NCI-H345 (cell line): ENCODE measurements at regions not wholly inside any gene's neighbourhood (a gene's known extent, or its start where the extent isn't known, plus 50 kb on each side); places are given as distances from the start of the nearest gene placed in this dataset.

Experiments
- DNase-seq: peaks from one replicate; lab custom pipeline; 2025; lab: John Stamatoyannopoulos, UW

DNA sequence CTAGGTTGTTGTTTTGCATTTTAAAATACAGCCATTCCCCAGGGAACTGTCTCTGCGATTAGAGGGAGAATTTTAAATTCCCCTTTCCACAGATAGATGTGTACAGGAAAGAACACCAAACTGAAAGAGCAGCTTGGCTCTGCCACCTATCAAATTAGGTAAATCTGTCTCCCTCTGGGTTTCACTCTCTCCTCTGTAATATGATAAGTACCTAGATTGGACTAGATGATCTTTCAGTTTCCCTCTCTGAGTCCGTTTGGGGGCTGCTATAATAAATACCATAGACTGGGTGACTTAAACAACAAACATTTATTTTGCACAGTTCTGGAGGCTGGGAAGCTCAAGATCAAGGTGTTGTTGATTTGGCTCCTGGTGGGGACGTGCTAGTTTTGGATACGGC, 186.0 kb downstream of the KIF20B start:
- DNase-seq = no peak

DNA sequence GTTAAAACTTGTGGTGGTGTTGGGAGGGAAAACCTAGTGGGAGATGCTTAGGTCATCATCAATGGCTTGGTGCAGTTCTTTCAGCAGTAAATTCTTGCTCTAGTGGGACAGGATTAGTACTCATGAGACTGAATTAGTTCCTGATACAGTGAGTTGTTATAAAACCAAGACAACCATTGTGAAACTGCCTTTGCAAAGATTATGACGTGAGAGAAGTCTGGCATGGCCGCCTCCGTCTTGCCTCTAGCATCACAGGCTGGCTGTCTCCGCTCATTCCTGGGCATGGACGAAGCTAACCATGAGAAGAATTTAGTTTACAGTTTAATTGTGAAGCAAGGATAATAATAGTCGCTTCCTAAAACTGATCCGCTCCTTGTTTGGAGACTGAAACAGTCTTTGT, 186.4 kb downstream of the KIF20B start:
- DNase-seq = no peak

DNA sequence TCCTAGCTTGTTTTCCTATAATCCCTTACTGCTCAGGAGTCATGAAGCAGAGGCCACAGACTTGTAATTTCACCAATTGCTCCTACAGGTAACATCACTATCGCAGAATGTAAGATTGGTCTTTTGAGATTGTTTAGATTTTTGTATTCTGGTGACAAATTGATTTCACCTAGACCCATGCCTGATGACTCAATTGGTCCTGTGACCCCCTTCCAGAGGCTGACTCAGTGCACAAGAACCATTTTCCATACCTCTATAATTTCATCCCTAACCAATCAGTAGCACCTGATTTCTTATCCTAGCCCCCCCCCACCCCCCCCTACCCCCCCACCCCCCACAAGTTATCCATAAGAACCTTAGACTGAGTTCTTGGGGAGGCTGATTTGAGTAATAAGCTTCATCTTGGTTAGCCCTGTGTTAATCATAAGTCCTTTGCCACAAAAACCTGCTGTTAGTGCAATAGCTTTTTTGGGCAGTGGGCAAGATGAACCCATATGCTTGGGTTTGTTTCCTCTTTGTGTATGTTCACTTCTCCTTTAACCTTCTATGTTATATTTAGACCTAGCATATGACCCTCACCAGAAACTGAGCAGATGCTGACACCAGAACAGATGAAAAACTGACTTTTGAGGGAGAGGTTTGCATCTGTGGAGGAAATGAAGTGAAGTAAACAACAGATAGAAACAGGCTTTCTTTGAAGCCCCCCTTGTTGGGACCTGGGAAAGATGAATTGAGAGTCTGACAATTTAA, 187.1 kb downstream of the KIF20B start:
- DNase-seq = no peak

DNA sequence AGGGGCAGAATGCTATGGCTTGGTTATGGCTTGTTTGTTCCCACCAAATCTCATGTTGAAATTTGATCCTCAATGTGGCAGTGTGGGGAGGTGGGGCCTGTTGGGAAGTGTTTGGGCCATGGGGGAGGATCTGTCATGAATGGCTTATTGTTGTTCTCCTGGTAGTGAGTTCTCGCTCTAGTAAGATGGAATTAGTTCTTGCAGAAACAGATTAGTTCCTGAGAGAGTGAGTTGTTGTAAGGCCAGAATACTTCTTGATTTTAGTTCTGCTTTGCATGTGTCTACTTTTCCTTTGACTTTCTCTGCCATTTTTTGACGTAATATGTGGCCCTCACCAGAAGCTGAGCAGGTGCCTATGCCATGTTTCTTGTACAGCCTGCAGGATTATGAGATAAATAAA, 188.2 kb downstream of the KIF20B start:
- no peak for DNase-seq

DNA sequence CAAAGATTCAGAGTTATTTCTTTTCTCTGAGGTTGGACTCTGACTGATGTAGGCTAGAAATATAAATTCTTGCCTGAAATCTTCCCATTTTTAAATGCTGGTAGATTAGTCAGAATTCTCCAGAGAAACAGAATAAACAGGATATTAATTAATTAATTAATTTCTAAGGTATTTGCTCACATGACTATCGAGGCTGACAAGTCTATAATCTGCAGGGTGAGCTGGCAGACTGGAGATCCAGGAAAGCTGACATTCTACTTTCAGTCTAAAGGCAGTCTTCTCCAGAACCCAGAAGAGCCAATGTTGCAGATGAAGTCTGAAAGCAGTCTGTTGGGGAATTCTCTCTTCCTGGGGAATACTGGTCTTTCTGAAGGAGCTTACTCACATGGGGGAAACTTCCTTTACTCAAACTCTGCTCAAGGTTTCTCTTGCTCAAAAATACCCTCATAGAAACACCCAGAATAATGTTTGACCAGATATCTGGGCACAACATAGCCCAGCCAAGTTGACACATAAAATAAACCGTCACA, 189.7 kb downstream of the KIF20B start:
- no peak for DNase-seq

DNA sequence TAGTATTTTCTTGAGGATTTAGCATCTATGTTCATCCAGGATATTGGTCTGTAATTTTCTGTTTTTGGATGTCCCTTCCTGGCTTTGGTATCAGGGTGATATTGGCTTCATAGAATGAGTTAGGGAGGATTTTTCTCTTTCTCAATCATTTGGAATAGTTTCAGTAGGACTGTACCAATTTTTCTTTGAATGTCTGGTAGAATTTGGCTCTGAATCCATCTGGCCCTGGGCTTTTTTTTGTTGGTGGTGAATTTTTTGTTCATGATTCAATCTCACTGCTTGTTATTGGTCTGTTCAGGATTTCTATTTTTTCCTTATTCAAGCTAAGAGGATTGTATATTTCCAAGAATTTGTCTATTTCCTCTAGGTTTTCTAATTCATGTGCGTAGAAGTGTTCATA, 192.7 kb downstream of the KIF20B start:
- DNase-seq = no peak

DNA sequence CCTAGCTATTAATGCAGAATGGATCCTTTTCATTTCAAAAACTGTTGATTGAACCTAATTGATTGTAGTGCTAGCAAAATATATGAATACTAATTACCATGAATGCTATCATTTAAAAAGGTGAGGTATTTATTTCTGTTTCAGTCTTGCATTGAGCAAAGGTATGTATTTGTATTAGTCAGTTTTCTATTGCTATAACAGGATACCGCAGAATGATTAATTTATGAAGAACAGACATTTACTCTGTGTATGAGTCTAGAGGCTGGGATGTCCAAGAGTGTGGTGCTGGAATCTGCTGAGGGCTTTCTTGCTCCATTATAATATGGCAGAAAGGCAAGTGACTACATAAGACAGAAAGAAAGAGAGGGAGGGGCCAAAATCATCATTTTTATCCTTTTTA, 199.2 kb downstream of the KIF20B start:
- DNase-seq = no peak

DNA sequence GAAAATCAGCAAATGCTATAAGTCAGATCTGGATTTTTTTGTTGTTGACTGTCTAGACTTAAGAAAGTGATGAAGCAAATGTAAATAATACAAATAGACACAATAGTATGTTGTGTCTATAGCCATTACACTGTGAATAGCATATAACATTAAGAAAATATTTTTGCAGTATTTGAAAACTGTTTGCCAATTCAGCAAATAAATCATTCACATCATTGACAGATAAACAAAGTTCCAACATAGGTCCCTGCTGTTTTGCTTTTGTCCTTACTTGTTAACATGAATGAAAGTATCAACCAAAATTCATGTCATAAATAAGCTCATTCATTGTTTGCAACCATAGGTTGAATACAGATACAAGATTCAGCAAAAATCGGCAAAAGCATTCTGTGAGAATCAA, 200.5 kb downstream of the KIF20B start:
- DNase-seq = no peak

DNA sequence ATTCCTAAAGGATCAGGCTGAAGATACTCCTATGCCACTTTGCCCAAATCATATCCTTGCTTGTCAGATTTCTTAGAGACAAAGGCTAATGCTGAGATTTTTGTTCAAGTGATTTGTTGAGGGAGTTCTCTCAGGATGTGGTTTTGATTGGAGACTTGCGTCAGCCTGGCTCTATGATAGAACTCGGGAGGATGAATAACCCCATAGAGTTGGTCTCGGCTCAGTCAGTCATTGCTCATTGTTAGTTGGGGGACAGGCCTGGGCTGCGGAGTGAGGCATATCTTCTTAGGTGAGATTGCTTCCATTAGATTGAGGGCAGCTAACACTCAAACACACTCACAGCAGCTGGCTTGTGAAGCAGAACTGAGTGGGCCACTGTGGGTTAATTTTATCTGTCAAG, 203.4 kb downstream of the KIF20B start:
- DNase-seq = no peak

DNA sequence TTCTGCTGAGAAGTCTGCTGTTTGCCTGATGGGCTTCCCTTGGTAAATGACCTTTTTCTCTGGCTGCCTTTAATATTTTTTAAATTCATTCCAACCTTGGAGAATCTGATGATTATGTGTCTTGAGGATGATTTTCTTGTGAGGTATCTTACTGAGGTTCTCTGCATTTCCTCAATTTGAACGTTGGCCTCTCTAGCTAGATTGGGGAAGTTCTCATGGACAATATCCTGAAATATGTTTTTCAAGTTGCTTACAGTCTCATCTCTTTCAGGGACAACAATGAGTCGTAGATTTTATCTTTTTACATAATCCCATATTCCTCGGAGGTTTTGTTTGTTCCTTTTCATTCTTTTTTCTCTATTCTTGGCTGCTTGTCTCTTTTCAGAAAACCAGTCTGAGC, 208.4 kb downstream of the KIF20B start:
- no peak for DNase-seq

DNA sequence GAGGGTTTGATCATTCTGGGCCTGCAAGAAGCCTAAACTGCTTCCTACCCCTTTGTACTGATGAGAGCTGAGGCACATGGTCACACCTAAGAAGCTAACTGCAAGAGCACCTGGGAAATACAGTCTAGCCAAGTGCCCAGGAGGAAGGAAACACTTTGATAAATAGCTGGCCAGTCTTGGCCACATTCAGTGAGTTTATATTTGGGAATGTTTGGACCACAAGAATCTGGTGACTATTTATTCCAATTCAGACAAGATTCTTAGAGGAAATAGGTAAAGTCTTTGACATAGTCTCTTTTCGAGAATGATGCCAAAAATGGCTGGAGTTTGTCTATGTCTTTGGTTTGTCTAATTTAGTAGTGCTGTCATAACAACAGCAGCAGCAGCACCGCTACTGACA, 213.6 kb downstream of the KIF20B start:
- no peak for DNase-seq

DNA sequence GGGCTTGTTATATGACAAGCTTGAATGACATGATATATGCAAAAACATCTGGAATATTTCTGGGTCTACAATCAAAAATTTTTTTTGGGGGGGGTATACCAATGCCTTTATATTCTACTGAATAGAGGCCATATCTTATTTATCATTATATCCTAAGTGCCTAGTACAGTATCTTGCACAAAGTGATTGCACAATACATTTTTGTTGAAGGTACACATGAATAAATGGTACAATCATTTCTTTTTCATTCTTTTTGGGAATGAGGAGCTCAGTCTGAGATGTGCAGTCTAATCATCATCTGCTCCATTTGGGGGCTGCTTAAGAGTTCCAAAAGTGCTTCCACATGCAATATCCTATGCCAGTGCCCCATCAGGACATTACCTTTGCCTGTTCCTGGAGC, 214.6 kb downstream of the KIF20B start:
- no peak for DNase-seq

DNA sequence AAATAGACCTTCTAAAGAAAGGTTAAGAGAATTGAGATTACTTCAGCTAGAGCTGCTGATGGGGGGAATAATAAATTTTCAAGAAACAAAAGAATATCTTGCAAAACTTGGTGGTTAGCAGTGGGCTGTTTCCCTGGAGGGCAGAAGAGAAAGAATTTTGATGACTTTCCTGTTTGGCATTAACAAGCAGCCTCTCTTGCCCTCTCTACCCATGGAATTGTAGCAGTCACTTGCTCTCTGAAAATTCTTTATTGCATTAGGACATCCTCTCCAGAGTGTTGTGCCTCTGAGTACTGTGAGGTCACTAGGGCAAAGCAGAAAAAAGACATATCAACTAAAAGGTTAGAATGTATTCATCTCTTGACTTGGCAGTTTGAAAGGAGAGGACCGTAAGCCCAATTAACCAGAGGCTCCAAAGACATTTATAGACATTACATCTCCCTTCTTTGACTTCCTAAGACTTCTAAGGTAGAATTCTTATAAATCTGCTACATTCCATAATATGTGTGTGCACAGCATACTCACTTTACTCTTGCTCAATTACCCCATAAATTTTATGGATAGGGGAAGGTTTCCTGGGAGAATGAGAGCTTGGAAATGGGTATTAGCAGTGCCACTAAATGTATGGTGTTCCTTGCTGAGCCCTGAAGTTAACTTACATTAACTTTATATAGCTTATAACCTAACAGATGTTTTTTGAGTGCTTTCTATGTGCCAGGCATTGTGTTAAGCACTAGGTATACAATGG, 215.3 kb downstream of the KIF20B start:
- DNase-seq = no peak

DNA sequence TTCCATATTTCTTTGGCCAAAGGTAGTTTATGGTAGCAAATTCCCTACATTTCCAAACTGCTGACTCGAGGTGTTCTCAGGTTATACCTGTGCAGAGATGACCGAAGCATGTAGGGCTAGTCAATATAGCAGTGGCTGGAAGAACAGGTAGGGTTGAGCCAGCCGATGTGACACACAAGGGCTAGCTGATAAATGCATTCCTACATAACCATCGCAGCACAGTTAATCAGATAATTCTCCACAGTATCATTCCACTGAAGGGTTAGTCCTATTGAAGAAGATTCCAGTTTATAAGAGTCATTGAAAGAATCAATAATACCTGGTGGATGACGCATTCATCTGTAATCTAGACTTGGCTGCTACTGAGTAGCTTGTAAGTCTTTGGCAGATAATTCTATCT, 220.0 kb downstream of the KIF20B start:
- no peak for DNase-seq

DNA sequence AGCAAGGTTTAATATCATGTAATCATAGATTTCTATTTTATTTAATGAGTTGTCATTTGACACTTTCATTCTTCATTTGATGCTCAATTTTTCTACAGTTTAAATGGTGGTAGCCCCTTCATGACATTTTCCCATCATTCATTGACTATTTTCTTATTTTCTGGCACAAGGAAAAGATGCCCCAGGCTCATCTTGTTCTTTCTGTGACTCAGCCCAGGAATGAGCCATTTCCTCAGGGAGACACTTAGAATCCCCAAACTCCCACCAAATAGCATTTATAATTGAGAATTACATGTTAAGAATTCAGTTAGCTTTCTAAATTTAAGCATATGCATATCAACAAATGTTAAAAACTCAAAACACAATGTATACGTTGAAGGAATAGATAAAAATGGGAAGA, 222.3 kb downstream of the KIF20B start:
- no peak for DNase-seq

DNA sequence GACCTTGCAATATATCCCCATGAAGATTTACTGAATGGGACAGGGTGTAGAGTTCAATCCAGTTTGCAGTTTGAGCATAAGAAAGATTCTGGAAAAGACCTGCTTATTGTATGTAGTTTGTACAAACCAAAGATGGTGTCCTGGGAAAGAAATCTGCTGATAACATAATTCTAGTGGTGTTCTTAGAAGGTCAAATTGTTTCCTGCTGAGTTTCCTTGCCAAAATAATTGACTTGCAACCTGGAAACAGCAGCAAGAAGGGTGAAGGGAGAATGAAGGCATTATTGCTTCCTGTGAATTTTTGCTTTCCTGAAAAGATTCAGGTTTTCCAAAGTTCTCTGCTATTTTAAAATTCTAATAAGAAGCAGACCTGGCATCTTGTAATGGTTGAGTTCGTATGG, 222.9 kb downstream of the KIF20B start:
- DNase-seq = no peak

DNA sequence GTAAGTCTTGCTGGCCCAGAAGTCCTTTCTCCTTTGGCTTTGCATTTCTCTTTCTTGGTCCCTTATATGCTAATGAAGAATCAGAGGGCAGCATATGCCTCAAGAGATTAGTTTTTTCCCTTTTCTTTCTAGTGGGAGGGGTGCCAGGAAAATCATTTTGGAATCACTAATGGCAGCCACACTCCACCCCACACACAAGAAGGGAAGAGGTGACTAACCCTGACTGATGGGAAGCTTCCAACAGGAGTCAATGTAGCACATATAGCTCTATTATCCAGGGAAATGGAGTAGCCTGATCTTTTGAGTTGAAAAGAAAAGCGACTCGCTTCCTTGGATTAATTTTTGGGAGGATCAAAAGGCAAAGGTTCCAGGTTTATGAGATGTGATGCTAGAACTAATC, 225.3 kb downstream of the KIF20B start:
- DNase-seq = no peak

DNA sequence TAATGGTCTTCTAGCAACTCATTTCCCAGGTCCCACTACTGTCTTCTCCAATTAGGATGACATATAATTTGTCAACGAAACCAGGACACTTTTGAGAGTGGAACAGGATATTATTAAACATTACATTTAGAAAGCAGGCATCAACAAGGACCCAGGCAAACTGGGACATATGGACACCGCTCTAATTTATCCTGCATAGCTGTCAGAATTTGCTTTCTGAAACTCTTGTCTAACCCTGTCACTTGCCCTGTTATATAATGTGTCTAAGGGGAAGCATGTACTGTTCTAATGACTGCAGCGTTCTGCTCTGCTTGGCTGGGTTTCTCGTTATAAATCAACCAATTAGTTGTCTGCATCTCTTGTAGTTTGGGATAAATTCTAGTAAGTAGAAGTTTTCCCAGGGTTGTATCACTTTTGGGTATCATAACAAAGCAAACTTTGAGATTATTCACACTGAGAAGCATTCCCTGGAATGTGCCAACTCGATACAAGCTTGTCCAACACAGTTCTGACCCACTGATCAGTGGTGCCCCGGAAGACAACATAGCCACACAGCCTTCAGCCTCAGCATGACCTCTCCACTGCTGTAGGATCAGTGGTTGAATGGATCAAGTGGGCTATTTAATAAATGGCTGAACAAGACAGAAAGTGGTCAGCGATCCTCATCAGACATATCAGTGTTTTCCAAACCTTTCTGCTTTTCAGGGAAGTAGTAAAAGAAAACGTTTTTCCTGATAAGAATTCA, 228.1 kb downstream of the KIF20B start:
- no peak for DNase-seq

DNA sequence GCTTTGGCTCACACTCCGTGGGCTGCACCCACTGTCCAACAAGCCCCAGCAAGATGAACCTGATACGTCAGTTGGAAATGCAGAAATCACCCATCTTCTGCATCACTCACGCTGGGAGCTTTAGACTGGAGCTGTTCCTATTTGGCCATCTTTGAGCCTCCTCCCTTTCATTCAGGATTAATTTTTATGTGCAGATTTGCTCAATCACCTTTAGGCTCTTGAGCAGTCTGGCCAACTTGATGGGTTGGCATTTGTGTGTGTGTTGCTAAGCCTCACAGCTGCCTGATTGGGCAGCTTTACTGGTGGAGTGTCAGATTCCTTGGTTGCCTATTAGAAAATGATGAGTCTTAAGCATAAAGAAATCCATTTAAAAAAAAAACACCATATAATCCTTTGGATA, 236.1 kb downstream of the KIF20B start:
- no peak for DNase-seq

DNA sequence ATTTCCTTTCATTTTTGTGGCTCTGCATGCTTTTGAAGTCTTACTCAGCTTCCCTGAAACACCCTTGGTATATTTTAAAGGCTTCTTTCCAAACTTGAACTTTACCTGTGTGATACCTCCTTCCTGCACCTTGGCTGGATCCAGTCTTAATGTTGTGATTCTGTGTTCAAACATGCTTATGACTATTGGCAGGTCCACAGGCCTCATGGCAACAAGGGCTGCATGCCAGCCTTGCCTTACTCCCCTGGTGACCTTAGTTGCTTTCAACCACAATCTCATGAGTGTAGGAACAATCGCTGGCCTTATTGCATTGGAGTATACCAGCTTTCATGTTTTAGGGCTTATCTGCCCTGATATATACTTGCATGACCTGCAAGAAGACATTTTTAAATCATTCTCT, 238.7 kb downstream of the KIF20B start:
- DNase-seq = no peak

DNA sequence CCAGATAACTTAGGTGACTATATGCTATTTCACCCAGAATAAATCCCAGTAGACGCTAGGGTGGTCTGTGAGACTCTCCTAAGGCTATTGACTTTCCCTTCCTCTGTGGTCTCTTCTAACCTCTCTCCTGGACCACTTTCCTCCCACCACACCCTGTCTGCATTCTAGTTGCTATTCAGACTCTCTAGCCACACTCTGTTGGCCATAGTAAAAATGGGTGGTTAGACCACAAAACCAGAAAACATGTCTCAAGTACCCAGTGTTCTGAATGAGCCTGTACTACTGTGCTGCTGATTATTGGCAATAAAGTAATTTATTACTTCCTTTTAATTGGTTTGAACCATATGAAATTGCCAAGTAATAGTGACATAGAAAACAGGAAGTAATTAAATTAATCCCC, 240.8 kb downstream of the KIF20B start:
- DNase-seq = no peak

DNA sequence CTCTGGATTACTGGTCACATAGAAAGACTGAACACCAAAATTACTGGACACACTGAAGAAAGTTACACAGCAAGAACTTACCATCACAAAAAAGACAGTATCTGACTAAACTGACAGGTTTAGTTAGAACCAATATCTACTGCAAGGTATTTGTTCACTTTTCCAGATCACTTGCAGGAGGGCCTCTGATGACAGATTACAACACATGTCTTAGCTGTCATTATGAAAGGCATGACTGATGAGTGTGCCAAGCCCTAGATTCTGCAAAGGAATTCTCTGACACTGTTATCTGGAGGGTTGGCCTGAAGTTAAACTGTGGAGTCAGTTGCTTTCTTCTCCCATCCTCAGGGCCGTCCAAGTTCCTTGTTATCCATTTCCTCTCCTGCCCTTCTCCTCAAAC, 242.7 kb downstream of the KIF20B start:
- no peak for DNase-seq

DNA sequence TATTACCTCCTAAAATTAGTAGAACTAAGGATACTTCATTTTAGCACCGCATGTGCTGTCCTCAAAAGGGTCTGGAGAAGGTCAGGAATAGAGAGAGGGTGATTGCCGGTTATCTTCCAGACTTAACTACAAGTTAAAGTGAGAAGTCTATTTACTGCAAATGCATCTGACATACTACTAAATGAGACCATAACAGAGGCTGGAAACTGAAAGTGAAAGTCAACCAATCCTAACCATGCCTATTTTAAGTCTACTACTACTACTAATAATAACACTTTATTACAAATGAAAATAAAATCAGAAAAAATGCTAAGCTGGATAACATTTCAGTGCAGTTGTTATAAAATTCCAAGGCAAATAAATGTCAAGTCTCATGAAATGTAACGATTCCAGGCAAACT, 244.7 kb downstream of the KIF20B start:
- DNase-seq = no peak
